Spleen (tissue), 11 donors: ENCODE measurements at regions not wholly inside any gene's neighbourhood (a gene's known extent, or its start where the extent isn't known, plus 50 kb on each side); places are given as distances from the start of the nearest gene placed in this dataset.

Source experiments
- DNase-seq: peaks from one replicate; pipeline ENCODE4 v3.0.0-alpha.2; 2020
- H3K27ac ChIP-seq, 8 donors: fragments of 200-600 bp; sonication (generic) in 7 of 8; 1 replicate in 4 of 8; 2 replicates in 4 of 8; pipeline versions ENCODE4 v1.5.0 to v1.8.0; 2016 to 2021; ENCODE audit warnings: inconsistent platforms in 4 of 8, mild to moderate bottlenecking in 4 of 8, moderate library complexity in 1 of 8
- H3K27me3 ChIP-seq, 7 donors: fragments of 200-600 bp; sonication (generic) in 6 of 7; replicated peaks in 1 of 7; 1 replicate in 4 of 7; 2 replicates in 3 of 7; pipeline versions ENCODE4 v1.5.0 to v1.8.0; 2016 to 2021; ENCODE audit warnings: inconsistent platforms in 3 of 7, mild to moderate bottlenecking in 1 of 7
- H3K36me3 ChIP-seq, 6 donors: fragments of 200-600 bp; sonication (generic) in 5 of 6; 1 replicate in 4 of 6; 2 replicates in 2 of 6; pipeline versions ENCODE4 v1.5.0 to v1.8.0; 2016 to 2021; ENCODE audit warnings: inconsistent platforms in 2 of 6
- H3K4me1 ChIP-seq, 6 donors: fragments of 200-600 bp; sonication (generic) in 5 of 6; 1 replicate in 3 of 6; 2 replicates in 3 of 6; pipeline versions ENCODE4 v1.5.0 to v1.8.0; 2016 to 2021; ENCODE audit warnings: inconsistent platforms in 3 of 6
- H3K4me3 ChIP-seq, 8 donors: fragments of 200-600 bp; sonication (generic) in 7 of 8; 1 replicate in 4 of 8; 2 replicates in 4 of 8; pipeline versions ENCODE4 v1.5.0 to v1.8.0; 2016 to 2021; ENCODE audit warnings: inconsistent platforms in 4 of 8, mild to moderate bottlenecking in 4 of 8, moderate library complexity in 2 of 8
- H3K9me3 ChIP-seq, 8 donors: fragments of 200-600 bp; sonication (generic) in 7 of 8; 1 replicate in 4 of 8; 2 replicates in 4 of 8; pipeline versions ENCODE4 v1.5.0 to v1.8.0; 2016 to 2021; ENCODE audit warnings: inconsistent platforms in 4 of 8
- CTCF ChIP-seq, 11 experiments: fragments of 200-600 bp in 7 of 11; fragments of 450-650 bp in 4 of 11; sonication (generic) in 4 of 11; IDR thresholded peaks in 8 of 11; conservative IDR thresholded peaks in 3 of 11; 1 replicate in 7 of 11; 2 replicates in 4 of 11; pipeline versions ENCODE4 v1.4.0 to v1.8.0; 2016 to 2021; ENCODE audit warnings: antibody characterized with exemption in 11 of 11, inconsistent platforms in 4 of 11, mild to moderate bottlenecking in 1 of 11
- POLR2A ChIP-seq, 3 donors: fragments of 450-650 bp; IDR thresholded peaks; one replicate each; pipeline ENCODE4 v1.5.1; 2017; ENCODE audit warnings: antibody characterized with exemption in 3 of 3, mild to moderate bottlenecking in 1 of 3
- POLR2AphosphoS5 ChIP-seq, 3 donors: sonication (generic); formaldehyde crosslinking; IDR thresholded peaks; one replicate each; pipeline ENCODE4 v1.5.1; 2017; ENCODE audit warnings: antibody characterized with exemption in 3 of 3
- WGBS, 5 donors: extraction: QIAGEN DNeasy Blood & Tissue Kit in 3 of 5; methylation state at CpG; one replicate each; pipeline versions ENCODE4 v1.1.5 to v1.1.7; 2013 to 2018; 5-methylcytosine and 5-hydroxymethylcytosine counted together
- intact Hi-C: fragments of 100-400 bp; cut with DNase I; formaldehyde crosslinking; loops from one replicate; pipeline ENCODE4 v1.15.0; 2023; ENCODE audit warnings: low total_unique reads
- donor health status: healthy with polysubstance abuse.
- donor health status: DM: no; HTN: no; CAD: no; lungs with moderate emphysema.
- donor health status: DM: no; HTN: no; CAD: no.
- donor health status: Bipolar disorder and iron deficiency.
- donor health status: healthy.
- donor health status: DM: no; HTN: no; CAD: no.
- donor health status: DM: yes; HTN: yes; CAD: no.

- TF ChIP-seq CTCF (IDR thresholded peaks at IDR 0.05 in 8 of 11, conservative IDR thresholded peaks at IDR 0.05 in 3 of 11): no peak
- peak in 1 of 3 donors; percentile 53 for TF ChIP-seq POLR2AphosphoS5 (IDR thresholded peaks at IDR 0.05)
- no peak for TF ChIP-seq POLR2A (IDR thresholded peaks at IDR 0.05)
- Histone ChIP-seq H3K27ac (peak overlapping the region; percentile 76 to 91 (median 87)), H3K36me3 (no peaks in the 10 kb centered on the region), H3K9me3 (peaks cover 0 to 5% (median 0%) of the 10 kb centered on the region in 8 donors), H3K4me3 (peak overlapping the region in 4 of 8 donors; percentile 42 to 70 (median 46)), H3K27me3 (no peaks in the 10 kb centered on the region), H3K4me1 (peaks cover 3 to 46% (median 24%) of the 10 kb centered on the region in 6 donors)
- DNase-seq: no peak
- 53 to 60% (median 58%) methylated on average over 10 of the region's 10 CpGs for WGBS, 5 donors
- intact Hi-C loops: no loop called here
These were observed 97.2 kb downstream of the HFE start for GRCh38 chr6:26184367-26184891.

- H3K4me3 ChIP-seq: no peak overlapping the region
- H3K27ac ChIP-seq: no peak overlapping the region
- TF ChIP-seq POLR2AphosphoS5 (IDR thresholded peaks at IDR 0.05) (no peak), CTCF (IDR thresholded peaks at IDR 0.05 in 8 of 11, conservative IDR thresholded peaks at IDR 0.05 in 3 of 11) (no peak), POLR2A (IDR thresholded peaks at IDR 0.05) (no peak)
- intact Hi-C loops: no loop called here
- WGBS, 5 donors: 81 to 93% (median 91%) methylated on average over 2 of the region's 2 CpGs
- peaks cover 5 to 51% (median 28%) of the 10 kb centered on the region in 6 donors for H3K4me1 ChIP-seq
- no peaks in the 10 kb centered on the region for H3K36me3 ChIP-seq
- peaks cover 0 to 5% (median 0%) of the 10 kb centered on the region in 8 donors for H3K9me3 ChIP-seq
- DNase-seq: no peak
- H3K27me3 ChIP-seq: no peaks in the 10 kb centered on the region
These were observed 97.8 kb downstream of the HFE start for GRCh38 chr6:26185004-26185403.

GRCh38 chr6:26185802-26186201, 98.6 kb downstream of the HFE start:
- H3K4me1 ChIP-seq: peaks cover 5 to 57% (median 28%) of the 10 kb centered on the region in 6 donors
- no peaks in the 10 kb centered on the region for H3K27me3 ChIP-seq
- peaks cover 0 to 5% (median 0%) of the 10 kb centered on the region in 8 donors for H3K9me3 ChIP-seq
- no peak for DNase-seq
- H3K36me3 ChIP-seq: no peaks in the 10 kb centered on the region
- no peak for TF ChIP-seq POLR2AphosphoS5 (IDR thresholded peaks at IDR 0.05)
- no peak for TF ChIP-seq CTCF (IDR thresholded peaks at IDR 0.05 in 8 of 11, conservative IDR thresholded peaks at IDR 0.05 in 3 of 11)
- intact Hi-C loops: no loop called here
- no peak overlapping the region for H3K4me3 ChIP-seq
- WGBS, 5 donors: 79 to 88% (median 87%) methylated on average over 3 of the region's 3 CpGs
- H3K27ac ChIP-seq: no peak overlapping the region

GRCh38 chr6:26186652-26187051, 99.4 kb downstream of the HFE start:
- Histone ChIP-seq H3K4me1 (peaks cover 5 to 57% (median 28%) of the 10 kb centered on the region in 6 donors), H3K4me3 (no peak overlapping the region), H3K27ac (no peak overlapping the region), H3K36me3 (no peaks in the 10 kb centered on the region), H3K27me3 (no peaks in the 10 kb centered on the region), H3K9me3 (peaks cover 0 to 5% (median 0%) of the 10 kb centered on the region in 8 donors)
- 92 to 98% (median 98%) methylated on average over 7 of the region's 7 CpGs for WGBS, 5 donors
- no peak for DNase-seq
- intact Hi-C loops: no loop called here
- no peak for TF ChIP-seq CTCF (IDR thresholded peaks at IDR 0.05 in 8 of 11, conservative IDR thresholded peaks at IDR 0.05 in 3 of 11)
- TF ChIP-seq POLR2AphosphoS5 (IDR thresholded peaks at IDR 0.05): no peak
- no peak for TF ChIP-seq POLR2A (IDR thresholded peaks at IDR 0.05)
